ENCODE measurements at regions not wholly inside any gene's neighbourhood (a gene's known extent, or its start where the extent isn't known, plus 50 kb on each side); places are given as distances from the start of the nearest gene placed in this dataset.

DNA sequence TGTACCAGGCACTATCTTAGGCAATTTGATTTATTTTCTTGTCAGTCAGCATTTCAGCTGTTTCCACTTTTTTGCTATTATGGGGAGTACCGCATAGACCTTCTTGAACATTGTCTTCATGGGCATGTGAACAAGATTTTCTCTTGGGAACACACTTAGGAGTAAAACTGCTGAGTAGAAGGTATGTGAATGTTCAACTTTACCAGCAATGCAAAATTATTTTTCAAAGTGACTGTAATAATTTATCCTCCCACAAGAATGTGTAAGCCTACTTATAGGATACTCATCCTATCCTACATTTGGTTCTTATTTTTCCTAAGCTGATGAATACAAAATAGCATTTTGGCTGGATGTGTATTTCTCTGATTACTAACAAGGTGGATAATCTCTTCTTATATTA lies 132.0 kb upstream of the NAV2 start:
- TF ChIP-seq, protein P1, sequence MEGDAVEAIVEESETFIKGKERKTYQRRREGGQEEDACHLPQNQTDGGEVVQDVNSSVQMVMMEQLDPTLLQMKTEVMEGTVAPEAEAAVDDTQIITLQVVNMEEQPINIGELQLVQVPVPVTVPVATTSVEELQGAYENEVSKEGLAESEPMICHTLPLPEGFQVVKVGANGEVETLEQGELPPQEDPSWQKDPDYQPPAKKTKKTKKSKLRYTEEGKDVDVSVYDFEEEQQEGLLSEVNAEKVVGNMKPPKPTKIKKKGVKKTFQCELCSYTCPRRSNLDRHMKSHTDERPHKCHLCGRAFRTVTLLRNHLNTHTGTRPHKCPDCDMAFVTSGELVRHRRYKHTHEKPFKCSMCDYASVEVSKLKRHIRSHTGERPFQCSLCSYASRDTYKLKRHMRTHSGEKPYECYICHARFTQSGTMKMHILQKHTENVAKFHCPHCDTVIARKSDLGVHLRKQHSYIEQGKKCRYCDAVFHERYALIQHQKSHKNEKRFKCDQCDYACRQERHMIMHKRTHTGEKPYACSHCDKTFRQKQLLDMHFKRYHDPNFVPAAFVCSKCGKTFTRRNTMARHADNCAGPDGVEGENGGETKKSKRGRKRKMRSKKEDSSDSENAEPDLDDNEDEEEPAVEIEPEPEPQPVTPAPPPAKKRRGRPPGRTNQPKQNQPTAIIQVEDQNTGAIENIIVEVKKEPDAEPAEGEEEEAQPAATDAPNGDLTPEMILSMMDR (conservative IDR thresholded peaks at IDR 0.05) = no peak
- TF ChIP-seq ZFX (IDR thresholded peaks at IDR 0.05) = no peak
- no peak overlapping the region for H3K27ac ChIP-seq

DNA sequence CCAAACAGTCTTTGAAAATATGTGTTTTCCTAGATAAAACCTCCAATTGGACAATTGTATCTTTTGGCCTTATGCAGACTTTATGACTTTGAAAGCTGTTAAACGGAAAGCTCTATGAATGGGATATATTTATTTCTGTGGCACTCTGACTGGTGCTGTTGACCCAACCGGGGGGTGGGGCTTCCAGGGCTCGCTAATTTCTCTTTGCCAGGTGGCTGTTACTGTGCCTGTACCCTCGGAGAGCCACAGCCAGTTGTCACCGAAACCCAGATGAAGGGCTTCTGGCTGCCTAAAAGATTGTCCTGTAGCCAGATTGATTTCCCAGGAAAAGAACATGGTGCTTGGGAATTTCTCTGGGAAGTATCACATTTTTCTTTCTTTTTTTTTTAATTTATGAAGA lies 132.7 kb upstream of the NAV2 start:
- TF ChIP-seq, protein P1 (conservative IDR thresholded peaks at IDR 0.05) = no peak
- TF ChIP-seq ZFX (IDR thresholded peaks at IDR 0.05) = no peak
- no peak overlapping the region for H3K27ac ChIP-seq

DNA sequence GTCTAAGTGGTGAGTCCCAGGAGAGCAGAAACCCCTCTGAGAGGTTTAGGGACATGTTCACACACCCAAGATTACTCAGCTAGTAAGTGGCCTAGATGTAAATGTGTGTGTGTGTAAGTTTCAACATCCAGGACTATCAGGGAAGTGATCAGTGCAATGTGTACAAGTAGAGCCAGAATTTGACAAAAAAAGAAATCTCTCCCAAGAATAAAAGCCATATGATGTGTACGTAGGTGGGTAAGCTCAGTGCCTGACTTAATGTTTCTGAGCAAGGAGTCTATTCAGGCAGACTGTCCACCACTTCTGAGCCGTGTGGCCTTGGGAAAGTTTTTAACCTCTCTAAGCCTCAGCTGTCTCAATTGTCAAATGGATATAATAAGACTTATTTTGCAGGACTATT lies 133.8 kb upstream of the NAV2 start:
- H3K27ac ChIP-seq = no peak overlapping the region
- no peak for TF ChIP-seq ZFX (IDR thresholded peaks at IDR 0.05)
- TF ChIP-seq, protein P1 (conservative IDR thresholded peaks at IDR 0.05) = no peak

DNA sequence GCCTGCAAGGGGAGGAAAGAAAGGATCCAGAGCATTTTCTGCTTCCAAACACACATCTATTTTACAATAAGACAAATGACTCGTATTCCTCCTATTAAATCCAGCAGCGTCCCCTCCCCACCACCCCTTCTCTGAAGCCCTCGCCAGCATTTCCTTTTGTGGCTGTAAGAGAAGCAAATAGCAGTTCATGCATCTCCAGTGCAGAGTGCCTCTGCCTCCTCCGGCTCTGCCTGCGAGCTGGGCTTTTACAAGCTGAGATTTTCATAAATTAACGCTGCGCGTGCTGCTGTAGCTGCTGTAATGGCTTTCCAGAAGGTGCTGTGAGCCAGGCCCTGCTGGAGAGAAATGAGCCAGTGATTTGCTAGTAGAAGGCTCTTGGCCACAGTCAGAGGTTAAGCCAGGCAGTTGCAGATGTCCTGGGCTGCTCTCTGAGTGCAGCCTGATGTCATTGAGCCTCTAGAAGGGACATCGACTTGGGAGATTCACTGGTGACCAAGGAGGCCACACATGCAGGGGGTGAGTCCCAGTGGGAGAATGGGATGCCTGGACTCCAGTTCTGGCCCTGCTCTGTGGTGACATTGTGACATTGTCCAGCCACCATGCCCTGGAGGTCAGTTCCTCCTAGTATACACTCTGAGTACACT lies 134.5 kb upstream of the NAV2 start:
- no peak overlapping the region for H3K27ac ChIP-seq

DNA sequence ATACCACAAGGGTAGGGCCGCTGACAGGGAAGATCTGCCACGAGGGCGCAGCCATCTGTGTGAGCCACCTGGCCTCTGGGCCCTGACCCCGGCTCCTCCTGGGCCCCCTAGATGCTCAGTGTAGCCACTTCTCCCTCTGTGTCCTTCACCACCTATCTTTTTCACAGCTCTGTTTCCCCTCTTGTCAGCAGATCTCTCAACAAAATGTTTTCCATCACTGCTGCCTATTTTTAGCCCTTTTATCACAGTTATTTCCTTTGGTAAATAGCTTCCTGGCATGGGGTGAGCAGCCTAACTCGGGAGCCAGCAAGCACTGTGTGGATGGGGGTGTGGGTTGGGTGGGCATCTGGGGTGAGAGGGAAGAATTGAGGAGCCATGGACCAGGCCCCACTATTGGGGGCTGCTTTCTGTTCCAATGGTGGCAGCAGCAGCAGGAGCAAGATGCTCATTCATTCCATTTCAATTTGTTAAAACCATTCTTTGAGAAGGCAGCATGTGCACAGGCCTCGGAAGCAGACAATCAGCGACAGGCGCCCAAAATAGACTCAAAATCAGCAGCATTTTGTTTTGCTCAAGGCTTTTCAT lies 135.2 kb upstream of the NAV2 start:
- no peak for TF ChIP-seq ZFX (IDR thresholded peaks at IDR 0.05)
- TF ChIP-seq, protein P1 (conservative IDR thresholded peaks at IDR 0.05) = no peak
- H3K27ac ChIP-seq = no peak overlapping the region

More for the DNA sequence above, 134.5 kb upstream of the NAV2 start:
- TF ChIP-seq ZFX (IDR thresholded peaks at IDR 0.05) = no peak
- TF ChIP-seq, protein P1 (conservative IDR thresholded peaks at IDR 0.05) = no peak

GRCh38 chr11:19576903-19577302 lies 135.7 kb upstream of the NAV2 start:
- no peak for TF ChIP-seq ZFX (IDR thresholded peaks at IDR 0.05)
- TF ChIP-seq, protein P1 (conservative IDR thresholded peaks at IDR 0.05) = no peak
- no peak overlapping the region for H3K27ac ChIP-seq

GRCh38 chr11:19576054-19576453 lies 136.6 kb upstream of the NAV2 start:
- H3K27ac ChIP-seq = no peak overlapping the region
- no peak for TF ChIP-seq ZFX (IDR thresholded peaks at IDR 0.05)
- TF ChIP-seq, protein P1 (conservative IDR thresholded peaks at IDR 0.05) = no peak

Data from C4-2B (cell line).